IMR-90 (cell line): ENCODE measurements at regions not wholly inside any gene's neighbourhood (a gene's known extent, or its start where the extent isn't known, plus 50 kb on each side); places are given as distances from the start of the nearest gene placed in this dataset.

Source experiments
- ATAC-seq: fragments of 200-7000 bp; cut with Tn5 transposase; 2 replicates; pipeline ENCODE4 v1.9.1; 2020; ENCODE audit warnings: low read depth, mild to moderate bottlenecking, moderate library complexity
- BruUV-seq: library from RNA; stranded (reverse); fragments of 400-500 nt; replicated peaks from 2 replicates; lab custom pipeline; 2021; lab: Mats Ljungman, UMichigan
- CTCF ChIA-PET: fragments of 300-600 bp; formaldehyde crosslinking; extraction: SDS; loops from one replicate; lab custom pipeline; 2021; ENCODE audit warnings: antibody characterized with exemption; lab: Yijun Ruan, JAX
- POLR2A ChIA-PET: fragments of 300-600 bp; sonication (Branson Sonifier 250); formaldehyde crosslinking; loops from one replicate; lab custom pipeline; 2022; ENCODE audit warnings: antibody characterized with exemption; ENCODE audit not compliant: unreplicated experiment; lab: Charles Lee
- DNase-seq: peaks from one replicate; pipeline ENCODE4 v3.0.0; 2013
- H2AFZ ChIP-seq: replicated peaks from 2 replicates; pipeline ENCODE3; 2013; ENCODE audit warnings: low read length, mild to moderate bottlenecking; ENCODE audit not compliant: poor library complexity
- H2AK5ac ChIP-seq: 2 replicates; pipeline ENCODE4 v1.6.1; 2013; ENCODE audit warnings: low read depth, low read length, inconsistent platforms
- H2AK9ac ChIP-seq: replicated peaks from 2 replicates; pipeline ENCODE3; 2013; ENCODE audit warnings: mild to moderate bottlenecking, low read depth, low read length, moderate library complexity; ENCODE audit not compliant: poor library complexity
- H2BK120ac ChIP-seq: 2 replicates; pipeline ENCODE4 v1.6.1; 2013; ENCODE audit warnings: low read depth, low read length, inconsistent platforms
- H2BK15ac ChIP-seq: 3 replicates; pipeline ENCODE4 v1.6.1; 2013; ENCODE audit warnings: low read depth, low read length, inconsistent platforms
- H2BK20ac ChIP-seq: 2 replicates; pipeline ENCODE4 v1.6.1; 2013; ENCODE audit warnings: low read depth, mild to moderate bottlenecking, inconsistent platforms, low read length, moderate library complexity
- H2BK5ac ChIP-seq: 2 replicates; pipeline ENCODE4 v1.6.1; 2013; ENCODE audit warnings: mild to moderate bottlenecking, low read depth, low read length, inconsistent platforms; ENCODE audit not compliant: poor library complexity, severe bottlenecking
- H3K14ac ChIP-seq: replicated peaks from 2 replicates; pipeline ENCODE4 v1.6.1; 2013; ENCODE audit warnings: low read depth, low read length, inconsistent platforms
- H3K18ac ChIP-seq: 2 replicates; pipeline ENCODE4 v1.6.1; 2013; ENCODE audit warnings: low read depth, low read length, control low read depth
- H3K23ac ChIP-seq: 2 replicates; pipeline ENCODE4 v1.6.1; 2013; ENCODE audit warnings: low read depth, low read length, inconsistent platforms
- H3K27ac ChIP-seq: 2 replicates; pipeline ENCODE4 v1.5.1; 2013; ENCODE audit warnings: mild to moderate bottlenecking, control low read depth, low read length; ENCODE audit not compliant: insufficient read depth
- H3K27me3 ChIP-seq: 2 replicates; pipeline ENCODE4 v1.6.1; 2013; ENCODE audit warnings: low read length; ENCODE audit not compliant: control insufficient read depth, insufficient read depth
- H3K36me3 ChIP-seq: 2 replicates; pipeline ENCODE4 v1.6.1; 2013; ENCODE audit warnings: low read length, mixed read lengths; ENCODE audit not compliant: control insufficient read depth, insufficient read depth
- H3K4ac ChIP-seq: 2 replicates; pipeline ENCODE4 v1.6.1; 2013; ENCODE audit warnings: low read depth, low read length, inconsistent platforms
- H3K4me1 ChIP-seq: 2 replicates; pipeline ENCODE4 v1.6.1; 2013; ENCODE audit warnings: low read length, mixed read lengths; ENCODE audit not compliant: control insufficient read depth, insufficient read depth
- H3K4me2 ChIP-seq: 2 replicates; pipeline ENCODE4 v1.6.1; 2013; ENCODE audit warnings: low read depth, mild to moderate bottlenecking, control low read depth, low read length, moderate library complexity
- H3K4me3 ChIP-seq: 2 replicates; pipeline ENCODE4 v1.5.1; 2013; ENCODE audit warnings: low read depth, mild to moderate bottlenecking, control low read depth, low read length, moderate library complexity; ENCODE audit not compliant: insufficient read depth
- H3K56ac ChIP-seq: 2 replicates; pipeline ENCODE4 v1.6.1; 2013; ENCODE audit warnings: low read length, inconsistent platforms; ENCODE audit not compliant: insufficient read depth; ENCODE audit errors: extremely low read depth
- H3K79me1 ChIP-seq, 2 experiments: 2 replicates each; pipeline ENCODE4 v1.6.1; 2013; ENCODE audit warnings: low read length in 2 of 2, inconsistent platforms in 1 of 2, low read depth in 1 of 2
- H3K9ac ChIP-seq: 2 replicates; pipeline ENCODE4 v1.6.1; 2013; ENCODE audit warnings: low read depth, low read length, control low read depth
- H3K9me1 ChIP-seq: 2 replicates; pipeline ENCODE4 v1.6.1; 2013; ENCODE audit warnings: low read length, inconsistent platforms; ENCODE audit not compliant: insufficient read depth
- H3K9me3 ChIP-seq: 2 replicates; pipeline ENCODE4 v1.6.1; 2013; ENCODE audit warnings: low read length; ENCODE audit not compliant: control insufficient read depth, insufficient read depth
- H4K20me1 ChIP-seq: 2 replicates; pipeline ENCODE4 v1.6.1; 2013; ENCODE audit warnings: low read length, inconsistent platforms; ENCODE audit not compliant: insufficient read depth
- H4K5ac ChIP-seq: 2 replicates; pipeline ENCODE4 v1.6.1; 2013; ENCODE audit warnings: mild to moderate bottlenecking, low read depth, low read length, control low read depth
- H4K8ac ChIP-seq, 2 experiments: 2 replicates each; pipeline ENCODE4 v1.6.1; 2013; ENCODE audit warnings: low read depth in 2 of 2, low read length in 2 of 2, control low read depth in 1 of 2, inconsistent platforms in 1 of 2
- H4K91ac ChIP-seq: 2 replicates; pipeline ENCODE4 v1.6.1; 2013; ENCODE audit warnings: low read depth, low read length, inconsistent platforms; ENCODE audit not compliant: insufficient read depth
- FOS ChIP-seq: fragments of 150-350 bp; IDR thresholded peaks from 2 replicates; pipeline ENCODE4 v1.6.1; 2016; ENCODE audit warnings: low read depth, low read length
- WGBS, 2 experiments: methylation state at CpG; one replicate each; pipeline versions ENCODE4 v1.1.5 to v1.1.7; 2013; ENCODE audit warnings: missing lambda C conversion rate in 2 of 2; ENCODE audit not compliant: insufficient read length in 1 of 2; ENCODE audit errors: extremely low coverage in 2 of 2; 5-methylcytosine and 5-hydroxymethylcytosine counted together
- dilution Hi-C: fragments of 300-500 bp; cut with HindIII; formaldehyde crosslinking; loops from one replicate; pipeline ENCODE4 v1.14.3; 2018; ENCODE audit warnings: low sequenced_read_pairs; ENCODE audit not compliant: unreplicated experiment
- in situ Hi-C: fragments of 300-500 bp; cut with MboI; formaldehyde crosslinking; loops from 3 replicates; pipeline ENCODE4 v1.14.3; 2019; ENCODE audit warnings: low sequenced_read_pairs, inconsistent platforms, mixed read lengths
- intact Hi-C: fragments of 100-400 bp; cut with micrococcal nuclease; formaldehyde crosslinking; loops from 2 replicates; pipeline ENCODE4 v1.10.0; 2022

GRCh38 chr22:26985206-26985605 is 327.8 kb downstream of the MIAT start:
- Histone ChIP-seq H3K27me3 (peaks cover 23% of the 10 kb centered on the region), H3K4me3 (no peak overlapping the region), H2AFZ (no peak overlapping the region), H3K14ac (no peak overlapping the region), H3K4ac (no peak overlapping the region), H2BK20ac (no peak overlapping the region), H3K4me1 (no peaks in the 10 kb centered on the region), H2AK9ac (no peak overlapping the region), H3K23ac (no peak overlapping the region), H4K5ac (no peak overlapping the region), H2BK120ac (no peak overlapping the region), H3K27ac (no peak overlapping the region), H3K9me3 (no peaks in the 10 kb centered on the region), H3K4me2 (no peak overlapping the region), H3K9ac (no peak overlapping the region), H3K56ac (no peak overlapping the region), H2AK5ac (no peak overlapping the region), H3K9me1 (no peaks in the 10 kb centered on the region), H2BK5ac (no peak overlapping the region), H3K36me3 (no peaks in the 10 kb centered on the region), H3K18ac (no peak overlapping the region), H2BK15ac (no peak overlapping the region), H3K79me1 (no peaks in the 10 kb centered on the region), H4K8ac (no peak overlapping the region), H4K20me1 (no peaks in the 10 kb centered on the region), H4K91ac (no peak overlapping the region)
- in situ Hi-C loops, result no loop called here
- ChIA-PET CTCF (no interaction called here), POLR2A (no interaction called here)
- DNase-seq (no peak), ATAC-seq (no peak)
- no peak for TF ChIP-seq FOS
- no TSS peak for BruUV-seq
- intact Hi-C loops, result no loop called here
- dilution Hi-C loops, result no loop called here
- WGBS, 2 experiments, result no CpG with 5 or more reads among the region's 2 CpGs
